ENCODE measurements at regions not wholly inside any gene's neighbourhood (a gene's known extent, or its start where the extent isn't known, plus 50 kb on each side); places are given as distances from the start of the nearest gene placed in this dataset.

DNA sequence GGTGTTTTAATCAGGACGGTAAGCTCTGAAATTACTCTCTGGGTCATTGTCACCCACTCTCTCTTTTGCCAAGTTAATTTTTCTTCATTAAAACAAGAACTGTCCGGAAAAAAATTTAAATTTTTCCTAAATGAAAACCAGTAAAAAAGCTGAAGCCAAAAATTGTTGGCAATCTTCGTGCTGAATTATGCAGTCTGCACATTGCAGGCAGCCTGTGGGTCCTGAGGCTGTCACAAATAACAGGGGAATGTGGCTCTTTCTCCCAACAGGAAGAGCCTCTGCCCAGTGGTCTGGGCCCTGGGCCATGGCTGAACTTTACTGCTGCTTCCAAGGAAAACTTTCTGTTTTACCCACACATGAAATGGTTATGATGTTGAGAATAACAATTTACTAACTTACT, 153.9 kb upstream of the SPAG17 start:
- TF ChIP-seq, protein P1, sequence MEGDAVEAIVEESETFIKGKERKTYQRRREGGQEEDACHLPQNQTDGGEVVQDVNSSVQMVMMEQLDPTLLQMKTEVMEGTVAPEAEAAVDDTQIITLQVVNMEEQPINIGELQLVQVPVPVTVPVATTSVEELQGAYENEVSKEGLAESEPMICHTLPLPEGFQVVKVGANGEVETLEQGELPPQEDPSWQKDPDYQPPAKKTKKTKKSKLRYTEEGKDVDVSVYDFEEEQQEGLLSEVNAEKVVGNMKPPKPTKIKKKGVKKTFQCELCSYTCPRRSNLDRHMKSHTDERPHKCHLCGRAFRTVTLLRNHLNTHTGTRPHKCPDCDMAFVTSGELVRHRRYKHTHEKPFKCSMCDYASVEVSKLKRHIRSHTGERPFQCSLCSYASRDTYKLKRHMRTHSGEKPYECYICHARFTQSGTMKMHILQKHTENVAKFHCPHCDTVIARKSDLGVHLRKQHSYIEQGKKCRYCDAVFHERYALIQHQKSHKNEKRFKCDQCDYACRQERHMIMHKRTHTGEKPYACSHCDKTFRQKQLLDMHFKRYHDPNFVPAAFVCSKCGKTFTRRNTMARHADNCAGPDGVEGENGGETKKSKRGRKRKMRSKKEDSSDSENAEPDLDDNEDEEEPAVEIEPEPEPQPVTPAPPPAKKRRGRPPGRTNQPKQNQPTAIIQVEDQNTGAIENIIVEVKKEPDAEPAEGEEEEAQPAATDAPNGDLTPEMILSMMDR (IDR thresholded peaks at IDR 0.05), result no peak
- TF ChIP-seq POLR2A (IDR thresholded peaks at IDR 0.05) (no peak), EP300 (IDR thresholded peaks at IDR 0.05; ENCODE audit: low read depth) (no peak)

Measured in transverse colon (tissue), 3 donors.